ENCODE measurements at regions not wholly inside any gene's neighbourhood (a gene's known extent, or its start where the extent isn't known, plus 50 kb on each side); places are given as distances from the start of the nearest gene placed in this dataset.

GRCh38 chr3:43866529-43867353 lies 176.0 kb downstream of the ABHD5 start:
- no peak for TF ChIP-seq GATA2 (IDR thresholded peaks at IDR 0.05; ENCODE audit: low read depth, low read length)
- no peak for TF ChIP-seq GATA3 (IDR thresholded peaks at IDR 0.05; ENCODE audit: low read depth, low read length)

- TF ChIP-seq GATA2 (IDR thresholded peaks at IDR 0.05; ENCODE audit: low read depth, low read length), result no peak
- TF ChIP-seq GATA3 (IDR thresholded peaks at IDR 0.05; ENCODE audit: low read depth, low read length), result no peak
Observed at GRCh38 chr3:43867436-43868072, 176.8 kb downstream of the ABHD5 start.

GRCh38 chr3:43869491-43869890 lies 178.8 kb downstream of the ABHD5 start:
- no peak for TF ChIP-seq GATA2 (IDR thresholded peaks at IDR 0.05; ENCODE audit: low read depth, low read length)
- TF ChIP-seq GATA3 (IDR thresholded peaks at IDR 0.05; ENCODE audit: low read depth, low read length), result no peak

- TF ChIP-seq GATA3 (IDR thresholded peaks at IDR 0.05; ENCODE audit: low read depth, low read length), result no peak
- TF ChIP-seq GATA2 (IDR thresholded peaks at IDR 0.05; ENCODE audit: low read depth, low read length), result no peak
Observed at GRCh38 chr3:43870120-43870519, 179.4 kb downstream of the ABHD5 start.

- no peak for TF ChIP-seq GATA2 (IDR thresholded peaks at IDR 0.05; ENCODE audit: low read depth, low read length)
- TF ChIP-seq GATA3 (IDR thresholded peaks at IDR 0.05; ENCODE audit: low read depth, low read length), result no peak
Observed at GRCh38 chr3:43870844-43871626, 180.3 kb downstream of the ABHD5 start.

GRCh38 chr3:43871627-43872245 lies 181.0 kb downstream of the ABHD5 start:
- TF ChIP-seq GATA2 (IDR thresholded peaks at IDR 0.05; ENCODE audit: low read depth, low read length) (no peak), GATA3 (IDR thresholded peaks at IDR 0.05; ENCODE audit: low read depth, low read length) (no peak)

- TF ChIP-seq GATA3 (IDR thresholded peaks at IDR 0.05; ENCODE audit: low read depth, low read length), result no peak
- no peak for TF ChIP-seq GATA2 (IDR thresholded peaks at IDR 0.05; ENCODE audit: low read depth, low read length)
Observed at GRCh38 chr3:43872301-43872700, 181.6 kb downstream of the ABHD5 start.

- TF ChIP-seq GATA3 (IDR thresholded peaks at IDR 0.05; ENCODE audit: low read depth, low read length), result no peak
Observed at GRCh38 chr3:43872901-43873300, 182.2 kb downstream of the ABHD5 start.

- TF ChIP-seq GATA3 (IDR thresholded peaks at IDR 0.05; ENCODE audit: low read depth, low read length) (no peak), GATA2 (IDR thresholded peaks at IDR 0.05; ENCODE audit: low read depth, low read length) (no peak)
Observed at GRCh38 chr3:43873723-43874122, 183.0 kb downstream of the ABHD5 start.

- no peak for TF ChIP-seq GATA3 (IDR thresholded peaks at IDR 0.05; ENCODE audit: low read depth, low read length)
- no peak for TF ChIP-seq GATA2 (IDR thresholded peaks at IDR 0.05; ENCODE audit: low read depth, low read length)
Observed at GRCh38 chr3:43874290-43874689, 183.6 kb downstream of the ABHD5 start.

GRCh38 chr3:43874731-43875130 lies 184.0 kb downstream of the ABHD5 start:
- no peak for TF ChIP-seq GATA3 (IDR thresholded peaks at IDR 0.05; ENCODE audit: low read depth, low read length)
- TF ChIP-seq GATA2 (IDR thresholded peaks at IDR 0.05; ENCODE audit: low read depth, low read length), result no peak

GRCh38 chr3:43876648-43877047 lies 185.9 kb downstream of the ABHD5 start:
- TF ChIP-seq GATA2 (IDR thresholded peaks at IDR 0.05; ENCODE audit: low read depth, low read length), result no peak

GRCh38 chr3:43879166-43879565 lies 188.4 kb downstream of the ABHD5 start:
- no peak for TF ChIP-seq GATA3 (IDR thresholded peaks at IDR 0.05; ENCODE audit: low read depth, low read length)
- TF ChIP-seq GATA2 (IDR thresholded peaks at IDR 0.05; ENCODE audit: low read depth, low read length), result no peak

All from SH-SY5Y (cell line).